ENCODE measurements at regions not wholly inside any gene's neighbourhood (a gene's known extent, or its start where the extent isn't known, plus 50 kb on each side); places are given as distances from the start of the nearest gene placed in this dataset.
"Not testable (repeated sequence)": the region's sequence is repeated elsewhere in the genome, so short reads cannot be mapped to it uniquely, and the experiment has no call there.

DNA sequence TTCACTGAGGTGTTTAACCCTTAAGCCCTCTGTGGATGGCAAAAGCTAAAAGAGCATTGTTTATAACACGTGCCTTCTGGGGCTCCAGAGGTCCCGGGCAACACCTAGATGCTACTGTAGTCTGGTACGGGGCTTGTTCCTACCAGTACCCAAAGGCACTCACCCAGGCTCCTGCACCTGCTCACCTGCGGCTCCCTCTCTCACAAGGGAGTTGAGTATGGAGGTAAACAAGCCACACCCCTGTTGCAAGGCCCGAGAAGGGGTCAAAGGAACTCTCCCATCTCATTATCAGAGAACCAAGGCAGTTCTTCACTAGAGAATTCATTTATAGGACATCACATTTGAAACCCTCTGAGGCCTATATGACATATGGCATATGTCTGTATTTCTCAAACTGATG, 53.4 kb upstream of the IL6ST start:
- no peak overlapping the region for H3K27ac Mint-ChIP-seq
- no peak for DNase-seq
- no peak overlapping the region for H3K4me3 Mint-ChIP-seq
- no peaks in the 10 kb centered on the region for H3K27me3 Mint-ChIP-seq
- H3K36me3 Mint-ChIP-seq (ENCODE audit: low read depth): peaks cover 5% of the 10 kb centered on the region
- peaks cover 59% of the 10 kb centered on the region for H3K4me1 Mint-ChIP-seq (ENCODE audit: low read depth)
- H3K9me3 Mint-ChIP-seq: peaks cover 10% of the 10 kb centered on the region

DNA sequence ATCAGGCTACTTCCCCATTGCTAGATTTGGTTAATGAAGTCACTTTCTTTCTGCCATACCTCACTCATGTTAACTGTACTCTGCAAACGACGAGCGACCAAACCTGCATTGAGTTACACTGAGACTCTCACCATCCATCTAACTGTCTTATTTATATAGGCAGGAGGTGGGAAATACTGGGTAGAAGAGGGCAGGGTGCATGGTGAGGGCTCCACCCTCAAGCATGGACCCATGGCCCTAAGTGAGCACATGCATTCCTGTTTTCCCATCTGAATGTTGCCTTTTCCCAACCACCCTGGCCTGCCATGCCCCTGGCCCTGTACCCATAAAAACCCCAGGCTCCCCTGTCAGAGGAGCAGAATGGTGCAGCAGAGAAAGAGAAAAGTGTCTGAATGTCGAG, 52.7 kb upstream of the IL6ST start:
- no peak for DNase-seq
- peaks cover 4% of the 10 kb centered on the region for H3K9me3 Mint-ChIP-seq
- no peaks in the 10 kb centered on the region for H3K27me3 Mint-ChIP-seq
- H3K4me1 Mint-ChIP-seq (ENCODE audit: low read depth): peaks cover 53% of the 10 kb centered on the region
- no peak overlapping the region for H3K4me3 Mint-ChIP-seq
- no peak overlapping the region for H3K27ac Mint-ChIP-seq
- no peaks in the 10 kb centered on the region for H3K36me3 Mint-ChIP-seq (ENCODE audit: low read depth)

DNA sequence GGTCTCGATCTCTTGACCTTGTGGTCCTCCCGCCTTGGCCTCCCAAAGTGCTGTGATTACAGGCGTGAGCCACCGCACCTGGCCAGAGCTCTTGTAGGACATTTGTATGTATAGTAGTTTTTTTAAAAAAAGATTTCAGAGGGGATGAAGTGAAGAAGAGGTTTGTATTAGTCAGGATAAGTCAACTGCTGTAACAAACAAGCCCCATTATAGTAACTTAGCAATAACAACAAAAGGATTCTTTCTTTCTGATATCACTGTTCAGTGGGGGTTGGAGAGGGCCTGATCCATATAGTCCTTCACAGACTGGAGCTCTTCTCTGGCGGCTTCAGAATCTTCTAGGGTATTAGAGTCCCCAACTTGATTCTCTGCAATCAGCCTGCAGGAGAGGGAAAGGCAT, 50.7 kb upstream of the IL6ST start:
- peaks cover 40% of the 10 kb centered on the region for H3K4me1 Mint-ChIP-seq (ENCODE audit: low read depth)
- peak overlapping the region; percentile 12 for H3K27ac Mint-ChIP-seq
- peaks cover 4% of the 10 kb centered on the region for H3K9me3 Mint-ChIP-seq
- no peak overlapping the region for H3K4me3 Mint-ChIP-seq
- no peak for DNase-seq
- H3K27me3 Mint-ChIP-seq: no peaks in the 10 kb centered on the region
- H3K36me3 Mint-ChIP-seq (ENCODE audit: low read depth): no peaks in the 10 kb centered on the region

DNA sequence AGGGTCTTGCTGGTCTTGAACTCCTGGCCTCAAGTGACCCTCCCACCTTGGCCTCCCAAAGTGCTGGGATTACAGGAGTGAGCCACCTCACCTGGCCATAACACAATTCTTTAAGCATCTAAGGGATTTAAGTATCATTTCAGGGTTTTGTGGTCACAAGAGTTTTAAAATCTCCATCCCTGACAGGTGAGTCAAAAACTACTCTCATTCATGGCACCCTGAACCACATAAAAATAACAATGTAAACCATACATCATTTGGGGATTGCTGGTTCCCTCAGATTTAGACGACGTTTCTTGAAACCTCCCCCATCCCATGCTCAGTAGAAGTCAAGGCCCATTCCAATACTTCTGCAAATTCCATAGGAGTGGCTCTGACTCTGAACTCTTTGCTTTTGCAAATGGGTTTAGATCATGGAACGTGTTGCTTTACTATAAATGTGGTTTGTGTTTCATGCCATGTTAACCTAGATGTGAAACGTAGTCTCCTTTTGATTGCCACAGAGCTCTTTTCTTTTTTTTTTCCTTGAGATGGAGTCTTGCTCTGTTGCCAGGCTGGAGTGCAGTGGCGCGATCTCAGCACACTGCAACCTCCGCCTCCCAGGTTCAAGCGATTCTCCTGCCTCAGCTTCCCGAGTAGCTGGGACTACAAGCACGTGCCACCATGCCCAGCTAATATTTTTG, 50.1 kb upstream of the IL6ST start:
- not testable (repeated sequence) for H3K9me3 Mint-ChIP-seq; H3K36me3 Mint-ChIP-seq (ENCODE audit: low read depth); H3K27me3 Mint-ChIP-seq; H3K4me3 Mint-ChIP-seq
- Mint-ChIP-seq H3K27ac (peak overlapping the region; percentile 12), H3K4me1 (ENCODE audit: low read depth) (peaks cover 35% of the 10 kb centered on the region)
- peak; percentile 25 for DNase-seq
